A549 (cell line): ENCODE measurements at regions not wholly inside any gene's neighbourhood (a gene's known extent, or its start where the extent isn't known, plus 50 kb on each side); places are given as distances from the start of the nearest gene placed in this dataset.

Source experiments
- CHD2 ChIP-seq: fragments of 150-350 bp; IDR thresholded peaks from 2 replicates; pipeline ENCODE4 v1.6.1; 2014; ENCODE audit warnings: low read length; ENCODE audit not compliant: partially characterized antibody
- CTCF ChIP-seq: fragments of >200 bp; sonication (Bioruptor Twin); formaldehyde crosslinking; IDR thresholded peaks from 3 replicates; pipeline ENCODE4 v1.5.1; 2016
- EP300 ChIP-seq, 2 experiments: fragments of >200 bp; sonication (Bioruptor Twin); formaldehyde crosslinking; IDR thresholded peaks; 2 replicates in 1 of 2; 3 replicates in 1 of 2; pipeline ENCODE4 v1.6.1; 2016 to 2017
- FOSL2 ChIP-seq, 2 experiments: fragments of 450-650 bp in 1 of 2; fragments of >200 bp in 1 of 2; sonication (Bioruptor Twin) in 1 of 2; formaldehyde crosslinking; IDR thresholded peaks; 2 replicates each; pipeline versions ENCODE4 v1.5.0 to v1.6.1; 2016 to 2020; ENCODE audit warnings: mild to moderate bottlenecking in 1 of 2, moderate library complexity in 1 of 2
- GATA3 ChIP-seq: IDR thresholded peaks from 2 replicates; pipeline ENCODE4 v1.6.1; 2012; ENCODE audit warnings: borderline replicate concordance
- HOXA7 ChIP-seq: fragments of 250-450 bp; sonication (Bioruptor Pico); IDR thresholded peaks from 2 replicates; pipeline ENCODE4 v1.5.0; 2020; ENCODE audit warnings: mild to moderate bottlenecking, moderate library complexity
- HOXB5 ChIP-seq: fragments of 250-450 bp; sonication (Bioruptor Pico); IDR thresholded peaks from 2 replicates; pipeline ENCODE4 v1.5.0; 2020; ENCODE audit warnings: mild to moderate bottlenecking, moderate library complexity
- KDM5A ChIP-seq: fragments of 200-600 bp; sonication (generic); IDR thresholded peaks from 2 replicates; pipeline ENCODE4 v1.6.1; 2016; ENCODE audit warnings: antibody characterized with exemption, mild to moderate bottlenecking
- MAZ ChIP-seq: fragments of 150-350 bp; IDR thresholded peaks from 2 replicates; pipeline ENCODE4 v1.6.1; 2014; ENCODE audit warnings: antibody characterized with exemption, low read depth, low read length, borderline replicate concordance
- POLR2A ChIP-seq: IDR thresholded peaks from 2 replicates; pipeline ENCODE4 v1.6.1; 2012; ENCODE audit warnings: mild to moderate bottlenecking, low read length
- POLR2AphosphoS2 ChIP-seq: conservative IDR thresholded peaks from 2 replicates; pipeline ENCODE4 v1.6.1; 2012; ENCODE audit warnings: low read length, improper control_type of control experiment, inconsistent platforms
- RAD21 ChIP-seq, 2 experiments: fragments of >200 bp in 1 of 2; sonication (Bioruptor Twin) in 1 of 2; formaldehyde crosslinking in 1 of 2; IDR thresholded peaks in 1 of 2; conservative IDR thresholded peaks in 1 of 2; 2 replicates in 1 of 2; 3 replicates in 1 of 2; pipeline ENCODE4 v1.6.1; 2012 to 2018; ENCODE audit warnings: inconsistent platforms in 1 of 2
- REST ChIP-seq: fragments of 200-600 bp; sonication (generic); IDR thresholded peaks from 2 replicates; pipeline ENCODE4 v1.6.1; 2016; ENCODE audit warnings: antibody characterized with exemption, mild to moderate bottlenecking, moderate library complexity
- RFX5 ChIP-seq: fragments of 450-650 bp; IDR thresholded peaks from 2 replicates; pipeline ENCODE4 v1.7.1; 2014; ENCODE audit warnings: antibody characterized with exemption, mild to moderate bottlenecking, moderate library complexity

- TF ChIP-seq MAZ (no peak), POLR2A (0 out of 2 replicates have a peak, but pooled peaks have one; percentile 18), POLR2AphosphoS2 (0 out of 2 replicates have a peak, but pooled peaks have one; percentile 55), REST (no peak), HOXB5 (CRISPR knock-in tag) (no peak), CTCF (no peak), RFX5 (no peak), EP300 (IDR thresholded peaks at IDR 0.05) (no peak), RAD21 (conservative IDR thresholded peaks at IDR 0.05 in 1 of 2, IDR thresholded peaks at IDR 0.05 in 1 of 2) (no peak), CHD2 (no peak), FOSL2 (IDR thresholded peaks at IDR 0.05) (no peak), FOSL2 (CRISPR knock-in tag; IDR thresholded peaks at IDR 0.05) (no peak), HOXA7 (CRISPR knock-in tag) (no peak), GATA3 (no peak), KDM5A (no peak)
These were observed 227.2 kb upstream of the KLF14 start for GRCh38 chr7:130961128-130961601.
